Gastrocnemius medialis (tissue), 4 donors: ENCODE measurements at regions not wholly inside any gene's neighbourhood (a gene's known extent, or its start where the extent isn't known, plus 50 kb on each side); places are given as distances from the start of the nearest gene placed in this dataset.

Experiments used
- CTCF ChIP-seq, 5 experiments: fragments of 450-650 bp in 3 of 5; fragments of 200-600 bp in 2 of 5; sonication (generic) in 2 of 5; IDR thresholded peaks in 4 of 5; conservative IDR thresholded peaks in 1 of 5; 1 replicate in 4 of 5; 2 replicates in 1 of 5; pipeline ENCODE4 v1.5.1; 2016 to 2019; ENCODE audit warnings: antibody characterized with exemption in 5 of 5, mild to moderate bottlenecking in 3 of 5, moderate library complexity in 3 of 5
- POLR2A ChIP-seq, 2 donors: fragments of 450-650 bp; IDR thresholded peaks; one replicate each; pipeline ENCODE4 v1.6.1; 2017; ENCODE audit warnings: antibody characterized with exemption in 2 of 2, mild to moderate bottlenecking in 2 of 2, moderate library complexity in 2 of 2

- TF ChIP-seq CTCF (IDR thresholded peaks at IDR 0.05 in 4 of 5, conservative IDR thresholded peaks at IDR 0.05 in 1 of 5) (no peak), POLR2A (IDR thresholded peaks at IDR 0.05) (no peak)
Measured at GRCh38 chr6:54775576-54775975, 71.0 kb upstream of the FAM83B start.
